GM12864 (cell line): ENCODE measurements at regions not wholly inside any gene's neighbourhood (a gene's known extent, or its start where the extent isn't known, plus 50 kb on each side); places are given as distances from the start of the nearest gene placed in this dataset.

Source experiments
- DNase-seq: peaks from one replicate; pipeline ENCODE4 v3.0.0-alpha.2; 2011; ENCODE audit warnings: low read depth
- H3K4me3 ChIP-seq: 2 replicates; pipeline ENCODE4 v1.5.1; 2011; ENCODE audit warnings: mild to moderate bottlenecking, low read depth, low read length, control low read depth
- TF ChIP-seq, protein P1 (sequence below): IDR thresholded peaks from 2 replicates; pipeline ENCODE4 v1.5.1; 2011; ENCODE audit warnings: low read depth, mild to moderate bottlenecking, moderate library complexity, low read length, control low read depth, inconsistent platforms; ENCODE audit errors: missing control alignments

DNA sequence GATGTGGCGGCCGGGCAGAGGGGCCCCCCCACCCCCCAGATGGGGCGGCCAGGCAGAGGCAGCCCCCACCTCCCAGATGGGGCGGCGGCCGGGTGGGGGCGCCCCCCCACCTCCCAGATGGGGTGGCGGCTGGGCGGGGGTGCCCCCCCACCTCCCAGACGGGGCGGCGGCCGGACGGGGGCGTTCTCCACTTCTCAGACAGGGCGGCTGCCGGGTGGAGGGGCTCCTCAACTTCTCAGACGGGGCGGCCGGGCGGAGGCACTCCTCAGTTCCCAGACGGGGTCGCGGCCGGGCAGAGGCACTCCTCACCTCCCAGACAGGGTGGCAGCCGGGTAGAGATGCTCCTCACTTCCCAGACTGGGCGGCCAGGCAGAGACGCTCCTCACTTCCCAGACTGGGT is 469.8 kb downstream of the PCNX1 start:
- TF ChIP-seq, protein P1, sequence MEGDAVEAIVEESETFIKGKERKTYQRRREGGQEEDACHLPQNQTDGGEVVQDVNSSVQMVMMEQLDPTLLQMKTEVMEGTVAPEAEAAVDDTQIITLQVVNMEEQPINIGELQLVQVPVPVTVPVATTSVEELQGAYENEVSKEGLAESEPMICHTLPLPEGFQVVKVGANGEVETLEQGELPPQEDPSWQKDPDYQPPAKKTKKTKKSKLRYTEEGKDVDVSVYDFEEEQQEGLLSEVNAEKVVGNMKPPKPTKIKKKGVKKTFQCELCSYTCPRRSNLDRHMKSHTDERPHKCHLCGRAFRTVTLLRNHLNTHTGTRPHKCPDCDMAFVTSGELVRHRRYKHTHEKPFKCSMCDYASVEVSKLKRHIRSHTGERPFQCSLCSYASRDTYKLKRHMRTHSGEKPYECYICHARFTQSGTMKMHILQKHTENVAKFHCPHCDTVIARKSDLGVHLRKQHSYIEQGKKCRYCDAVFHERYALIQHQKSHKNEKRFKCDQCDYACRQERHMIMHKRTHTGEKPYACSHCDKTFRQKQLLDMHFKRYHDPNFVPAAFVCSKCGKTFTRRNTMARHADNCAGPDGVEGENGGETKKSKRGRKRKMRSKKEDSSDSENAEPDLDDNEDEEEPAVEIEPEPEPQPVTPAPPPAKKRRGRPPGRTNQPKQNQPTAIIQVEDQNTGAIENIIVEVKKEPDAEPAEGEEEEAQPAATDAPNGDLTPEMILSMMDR, result no peak
- DNase-seq, result no peak
- no peak overlapping the region for H3K4me3 ChIP-seq

DNA sequence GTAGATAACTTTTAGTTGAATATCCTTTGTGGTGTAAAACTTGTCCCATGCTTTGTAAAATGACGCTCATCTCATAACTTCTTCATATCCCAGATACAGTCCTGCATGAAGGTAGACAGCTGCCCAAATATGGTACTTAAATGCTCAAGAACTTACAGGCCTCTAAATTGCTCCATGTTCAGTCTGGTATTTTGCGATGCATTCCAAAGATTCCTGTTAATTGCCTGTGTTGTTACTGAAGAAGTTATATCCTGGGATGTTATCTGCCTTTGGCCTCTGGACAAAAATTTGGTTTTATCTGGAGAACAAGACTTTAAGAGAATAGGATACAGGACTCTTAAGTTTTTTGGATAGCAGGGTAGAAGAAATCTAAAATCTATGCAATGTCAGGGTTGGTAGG is 473.0 kb downstream of the PCNX1 start:
- TF ChIP-seq, protein P1, result no peak
- no peak overlapping the region for H3K4me3 ChIP-seq
- DNase-seq, result no peak

DNA sequence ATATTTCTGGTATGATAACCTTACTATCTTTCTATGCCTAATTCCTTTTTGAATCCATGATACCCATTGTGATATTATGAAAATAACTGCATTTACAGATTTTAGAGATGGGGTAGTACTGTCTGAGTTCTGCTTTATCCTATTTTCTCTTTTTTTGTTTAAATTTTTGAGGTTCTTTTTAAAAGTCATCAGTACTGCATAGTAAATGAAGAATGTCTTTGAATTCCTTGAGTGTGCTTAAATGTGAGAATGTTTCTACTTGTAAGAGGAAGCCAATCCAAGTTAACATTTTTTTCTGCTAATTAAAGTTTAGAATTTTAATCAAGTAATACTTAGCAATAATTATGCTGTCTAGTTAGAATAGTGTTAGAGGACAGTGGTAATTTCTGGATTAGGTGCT is 474.6 kb downstream of the PCNX1 start:
- no peak for DNase-seq
- H3K4me3 ChIP-seq, result no peak overlapping the region
- TF ChIP-seq, protein P1, result no peak

DNA sequence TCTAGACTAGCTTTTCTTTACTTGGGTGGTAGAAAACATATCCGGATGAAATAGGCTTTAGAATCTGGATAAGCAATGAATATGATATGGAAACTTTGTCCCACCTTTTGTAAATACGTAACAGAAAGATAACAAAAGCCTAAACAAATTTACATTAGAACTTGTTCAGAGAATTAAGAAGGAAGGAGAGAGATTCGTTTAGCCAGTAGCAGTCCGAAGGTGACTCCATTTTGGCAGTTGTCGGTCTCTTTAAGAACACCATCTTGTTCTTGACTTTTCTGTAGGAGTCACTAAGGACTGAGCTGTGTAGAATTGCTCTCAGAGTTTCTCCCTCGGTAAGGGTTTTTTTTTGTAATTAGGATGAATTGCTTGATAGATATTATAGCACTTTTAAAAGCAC is 475.1 kb downstream of the PCNX1 start:
- TF ChIP-seq, protein P1, result no peak
- no peak overlapping the region for H3K4me3 ChIP-seq

DNA sequence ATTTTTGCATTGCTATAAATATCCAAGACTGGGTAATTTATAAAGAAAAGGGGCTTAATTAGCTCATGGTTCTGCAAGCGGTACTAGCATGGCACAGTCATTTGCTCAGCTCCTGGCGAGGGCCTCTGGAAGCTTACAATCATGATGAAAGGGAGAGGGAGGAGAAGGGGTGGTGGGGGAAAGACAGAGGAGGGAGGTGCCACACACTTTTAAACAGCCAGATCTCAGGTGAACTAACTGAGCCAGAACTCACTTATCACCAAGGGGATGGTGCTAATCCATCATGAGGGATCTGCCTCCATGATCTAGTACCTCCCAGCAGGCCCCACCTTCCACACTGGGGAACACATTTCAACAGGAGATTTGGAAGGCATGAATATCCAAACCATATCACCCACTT is 476.3 kb downstream of the PCNX1 start:
- TF ChIP-seq, protein P1, result no peak
- no peak overlapping the region for H3K4me3 ChIP-seq
- DNase-seq, result no peak

More for the DNA sequence above, 475.1 kb downstream of the PCNX1 start:
- no peak for DNase-seq

DNA sequence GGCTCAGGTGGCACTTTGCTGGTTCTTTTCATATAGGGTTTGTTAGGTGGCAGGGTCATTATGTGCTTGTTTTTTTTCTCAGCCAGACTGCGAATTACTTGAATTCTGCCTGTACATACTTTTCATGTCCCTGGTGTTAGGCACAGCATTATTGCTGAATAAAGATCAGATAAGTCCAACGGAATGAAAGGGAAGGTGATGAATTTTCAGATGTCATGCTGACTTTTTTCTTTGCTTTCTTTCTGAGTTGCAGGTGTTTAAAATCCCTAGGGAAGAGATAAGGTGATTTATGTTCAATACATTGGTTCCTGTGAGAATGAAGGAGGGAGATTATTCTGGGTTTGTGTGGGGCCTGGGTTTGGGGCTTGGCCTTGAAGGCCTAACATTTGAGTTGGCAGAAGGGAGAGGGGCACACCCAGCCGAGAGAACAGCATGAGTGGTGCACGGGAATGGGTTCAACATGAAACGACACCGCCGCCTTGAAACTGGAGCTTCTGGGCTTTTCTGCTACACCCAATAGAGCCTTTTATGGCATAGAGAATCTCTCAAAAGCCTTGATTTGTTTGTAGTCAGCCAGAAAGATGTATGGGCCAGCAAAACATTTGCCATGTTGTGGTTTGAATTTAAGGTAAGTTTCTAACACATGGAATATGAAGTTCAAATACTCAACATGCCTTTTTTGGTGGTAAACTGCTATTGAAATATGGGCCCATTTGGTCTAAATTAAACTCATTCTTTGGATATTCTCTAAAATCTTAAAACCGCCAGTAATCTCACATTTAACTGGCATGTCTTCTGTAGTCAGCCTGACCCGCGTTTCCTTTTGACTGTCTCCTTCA is 477.0 kb downstream of the PCNX1 start:
- H3K4me3 ChIP-seq, result no peak overlapping the region
- TF ChIP-seq, protein P1, result no peak
- no peak for DNase-seq

DNA sequence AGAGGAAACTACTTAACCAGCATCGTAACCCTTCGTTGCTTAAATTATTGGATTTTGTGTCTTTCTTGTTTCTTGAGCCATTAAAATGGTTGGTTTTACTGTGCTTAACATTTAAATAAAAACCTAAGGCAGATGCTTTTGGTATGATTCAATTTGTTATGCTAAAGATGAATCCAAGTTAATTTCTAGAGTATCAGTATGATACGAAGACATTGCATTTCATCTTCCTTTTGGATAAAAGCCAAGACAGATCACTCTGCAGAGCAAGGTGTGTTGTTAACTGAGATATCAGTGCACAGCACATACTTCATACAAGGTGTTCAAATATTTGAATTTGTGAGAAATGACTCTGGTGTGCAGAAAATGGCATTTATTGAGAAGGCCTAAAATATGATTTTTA is 480.5 kb downstream of the PCNX1 start:
- DNase-seq, result no peak
- TF ChIP-seq, protein P1, result no peak
- no peak overlapping the region for H3K4me3 ChIP-seq
